ENCODE measurements at regions not wholly inside any gene's neighbourhood (a gene's known extent, or its start where the extent isn't known, plus 50 kb on each side); places are given as distances from the start of the nearest gene placed in this dataset.

DNA sequence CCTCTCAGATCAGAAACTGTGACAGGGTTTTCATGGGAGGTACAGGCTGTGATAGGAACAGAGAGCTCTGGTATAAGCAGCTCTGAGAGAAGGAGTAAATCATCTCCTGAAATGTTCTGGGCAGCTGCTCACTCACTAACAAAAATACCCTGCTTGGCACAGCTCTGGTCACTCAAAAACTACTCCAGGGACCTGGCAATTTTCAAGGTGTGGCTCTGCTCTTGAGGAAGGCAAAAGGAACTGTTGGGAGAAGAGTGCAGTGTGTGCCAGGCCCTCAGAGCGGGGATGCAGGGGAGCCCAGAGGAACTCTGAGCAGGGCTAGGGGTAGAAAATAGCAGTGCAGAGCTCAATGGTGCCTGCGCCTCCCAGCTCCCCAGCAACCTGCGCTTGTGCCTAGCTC, 180.5 kb upstream of the ZBED5 start:
- ChIA-PET RAD21 (ENCODE audit: unreplicated experiment) (interaction anchor here (0.8 to 3.1 kb wide), 16 partner anchors 10 to 1006 kb away, joined by 3 to 18 read pairs (median 4); no protein-coding TSS in a partner anchor), CTCF (interaction anchor here (0.8 to 8.9 kb wide), 13 partner anchors 11 to 750 kb away, joined by 3 to 70 read pairs (median 9); no protein-coding TSS in a partner anchor)

More for the DNA sequence above, 180.5 kb upstream of the ZBED5 start:
- BruUV-seq (replicated peaks): no TSS peak
- 40% methylated on average over 3 of the region's 3 CpGs for WGBS (ENCODE audit: insufficient coverage, insufficient replicate concordance, low lambda C conversion rate, missing lambda C conversion rate)
- in situ Hi-C loops (cut with MboI): no loop called here
- DNase-seq (ENCODE audit: low read depth, low spot score) (no peak), ATAC-seq (no peak), FAIRE-seq (no peak)
- Histone ChIP-seq H3K27ac (ENCODE audit: control insufficient read depth, insufficient read depth) (no peak overlapping the region), H3K79me2 (ENCODE audit: control insufficient read depth, insufficient read depth, low read length) (no peaks in the 10 kb centered on the region), H2AFZ (ENCODE audit: control insufficient read depth, low read depth, low read length) (no peak overlapping the region), H3K36me3 (ENCODE audit: control insufficient read depth in 2 of 2, insufficient read depth in 2 of 2, low read length in 1 of 2) (no peaks in the 10 kb centered on the region), H3K4me1 (ENCODE audit: control insufficient read depth, insufficient read depth, low read length) (no peaks in the 10 kb centered on the region), H4K20me1 (ENCODE audit: control insufficient read depth, insufficient read depth) (no peaks in the 10 kb centered on the region), H3K9ac (ENCODE audit: control insufficient read depth, insufficient read depth, low read length) (no peak overlapping the region), H3K9me3 (replicated peaks; ENCODE audit: control insufficient read depth, insufficient read depth, low read length) (no peaks in the 10 kb centered on the region), H3K4me3 (no peak overlapping the region), H3K4me2 (ENCODE audit: control insufficient read depth, insufficient read depth) (no peak overlapping the region), H3K27me3 (replicated peaks in 1 of 2; ENCODE audit: control insufficient read depth in 2 of 2, insufficient read depth in 2 of 2, low read length in 1 of 2) (no peaks in the 10 kb centered on the region)
- intact Hi-C loops (cut with micrococcal nuclease; ENCODE audit: unreplicated experiment): loop anchor here (5.0 kb wide), 3 partner anchors 119 to 629 kb away; no protein-coding TSS in a partner anchor
- TF ChIP-seq, protein P1, sequence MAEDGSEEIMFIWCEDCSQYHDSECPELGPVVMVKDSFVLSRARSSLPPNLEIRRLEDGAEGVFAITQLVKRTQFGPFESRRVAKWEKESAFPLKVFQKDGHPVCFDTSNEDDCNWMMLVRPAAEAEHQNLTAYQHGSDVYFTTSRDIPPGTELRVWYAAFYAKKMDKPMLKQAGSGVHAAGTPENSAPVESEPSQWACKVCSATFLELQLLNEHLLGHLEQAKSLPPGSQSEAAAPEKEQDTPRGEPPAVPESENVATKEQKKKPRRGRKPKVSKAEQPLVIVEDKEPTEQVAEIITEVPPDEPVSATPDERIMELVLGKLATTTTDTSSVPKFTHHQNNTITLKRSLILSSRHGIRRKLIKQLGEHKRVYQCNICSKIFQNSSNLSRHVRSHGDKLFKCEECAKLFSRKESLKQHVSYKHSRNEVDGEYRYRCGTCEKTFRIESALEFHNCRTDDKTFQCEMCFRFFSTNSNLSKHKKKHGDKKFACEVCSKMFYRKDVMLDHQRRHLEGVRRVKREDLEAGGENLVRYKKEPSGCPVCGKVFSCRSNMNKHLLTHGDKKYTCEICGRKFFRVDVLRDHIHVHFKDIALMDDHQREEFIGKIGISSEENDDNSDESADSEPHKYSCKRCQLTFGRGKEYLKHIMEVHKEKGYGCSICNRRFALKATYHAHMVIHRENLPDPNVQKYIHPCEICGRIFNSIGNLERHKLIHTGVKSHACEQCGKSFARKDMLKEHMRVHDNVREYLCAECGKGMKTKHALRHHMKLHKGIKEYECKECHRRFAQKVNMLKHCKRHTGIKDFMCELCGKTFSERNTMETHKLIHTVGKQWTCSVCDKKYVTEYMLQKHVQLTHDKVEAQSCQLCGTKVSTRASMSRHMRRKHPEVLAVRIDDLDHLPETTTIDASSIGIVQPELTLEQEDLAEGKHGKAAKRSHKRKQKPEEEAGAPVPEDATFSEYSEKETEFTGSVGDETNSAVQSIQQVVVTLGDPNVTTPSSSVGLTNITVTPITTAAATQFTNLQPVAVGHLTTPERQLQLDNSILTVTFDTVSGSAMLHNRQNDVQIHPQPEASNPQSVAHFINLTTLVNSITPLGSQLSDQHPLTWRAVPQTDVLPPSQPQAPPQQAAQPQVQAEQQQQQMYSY (CRISPR knock-in tag; IDR thresholded peaks at IDR 0.05): no peak
- TF ChIP-seq, protein P2, sequence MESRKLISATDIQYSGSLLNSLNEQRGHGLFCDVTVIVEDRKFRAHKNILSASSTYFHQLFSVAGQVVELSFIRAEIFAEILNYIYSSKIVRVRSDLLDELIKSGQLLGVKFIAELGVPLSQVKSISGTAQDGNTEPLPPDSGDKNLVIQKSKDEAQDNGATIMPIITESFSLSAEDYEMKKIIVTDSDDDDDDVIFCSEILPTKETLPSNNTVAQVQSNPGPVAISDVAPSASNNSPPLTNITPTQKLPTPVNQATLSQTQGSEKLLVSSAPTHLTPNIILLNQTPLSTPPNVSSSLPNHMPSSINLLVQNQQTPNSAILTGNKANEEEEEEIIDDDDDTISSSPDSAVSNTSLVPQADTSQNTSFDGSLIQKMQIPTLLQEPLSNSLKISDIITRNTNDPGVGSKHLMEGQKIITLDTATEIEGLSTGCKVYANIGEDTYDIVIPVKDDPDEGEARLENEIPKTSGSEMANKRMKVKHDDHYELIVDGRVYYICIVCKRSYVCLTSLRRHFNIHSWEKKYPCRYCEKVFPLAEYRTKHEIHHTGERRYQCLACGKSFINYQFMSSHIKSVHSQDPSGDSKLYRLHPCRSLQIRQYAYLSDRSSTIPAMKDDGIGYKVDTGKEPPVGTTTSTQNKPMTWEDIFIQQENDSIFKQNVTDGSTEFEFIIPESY (IDR thresholded peaks at IDR 0.05): no peak
- no peak for TF ChIP-seq NFXL1 (IDR thresholded peaks at IDR 0.05; ENCODE audit: borderline replicate concordance)
- SMC1A ChIA-PET (ENCODE audit: uncharacterized antibody, unreplicated experiment): interaction anchor here (0.6 to 2.1 kb wide), 11 partner anchors 10 to 749 kb away, joined by 3 to 6 read pairs (median 4); no protein-coding TSS in a partner anchor
- POLR2A ChIA-PET: no interaction called here
